ENCODE measurements at regions not wholly inside any gene's neighbourhood (a gene's known extent, or its start where the extent isn't known, plus 50 kb on each side); places are given as distances from the start of the nearest gene placed in this dataset.

GRCh38 chr1:81569761-81570160, 231.0 kb upstream of the ADGRL2 start:
- peak; percentile 62 for DNase-seq

GRCh38 chr1:81563632-81564031, 237.1 kb upstream of the ADGRL2 start:
- DNase-seq: no peak

- DNase-seq: no peak
Observed at GRCh38 chr1:81562934-81563333, 237.8 kb upstream of the ADGRL2 start.

- no peak for DNase-seq
Observed at GRCh38 chr1:81560629-81561028, 240.1 kb upstream of the ADGRL2 start.

GRCh38 chr1:81559662-81560350, 240.9 kb upstream of the ADGRL2 start:
- no peak for DNase-seq

- no peak for DNase-seq
Observed at GRCh38 chr1:81558291-81559076, 242.2 kb upstream of the ADGRL2 start.

- no peak for DNase-seq
Observed at GRCh38 chr1:81556968-81557367, 243.8 kb upstream of the ADGRL2 start.

- no peak for DNase-seq
Observed at GRCh38 chr1:81554534-81554933, 246.2 kb upstream of the ADGRL2 start.

- no peak for DNase-seq
Observed at GRCh38 chr1:81554108-81554507, 246.6 kb upstream of the ADGRL2 start.

- DNase-seq: no peak
Observed at GRCh38 chr1:81553503-81553902, 247.2 kb upstream of the ADGRL2 start.

GRCh38 chr1:81551946-81552345, 248.8 kb upstream of the ADGRL2 start:
- peak; percentile 82 for DNase-seq

- DNase-seq: no peak
Observed at GRCh38 chr1:81550753-81551152, 250.0 kb upstream of the ADGRL2 start.

GRCh38 chr1:81549588-81550127, 251.1 kb upstream of the ADGRL2 start:
- DNase-seq: no peak

GRCh38 chr1:81548918-81549587, 251.7 kb upstream of the ADGRL2 start:
- no peak for DNase-seq

- DNase-seq: no peak
Observed at GRCh38 chr1:81547912-81548303, 252.8 kb upstream of the ADGRL2 start.

GRCh38 chr1:81547261-81547911, 253.3 kb upstream of the ADGRL2 start:
- no peak for DNase-seq

- DNase-seq: no peak
Observed at GRCh38 chr1:81545734-81546133, 255.0 kb upstream of the ADGRL2 start.

GRCh38 chr1:81543764-81544163, 257.0 kb upstream of the ADGRL2 start:
- DNase-seq: no peak

GRCh38 chr1:81542196-81542595, 258.5 kb upstream of the ADGRL2 start:
- DNase-seq: no peak

- DNase-seq: no peak
Observed at GRCh38 chr1:81540216-81540615, 260.5 kb upstream of the ADGRL2 start.

- DNase-seq: no peak
Observed at GRCh38 chr1:81529014-81529413, 271.7 kb upstream of the ADGRL2 start.

GRCh38 chr1:81525085-81525484, 275.6 kb upstream of the ADGRL2 start:
- DNase-seq: no peak

GRCh38 chr1:81519987-81520386, 280.7 kb upstream of the ADGRL2 start:
- DNase-seq: no peak
